Activated T-cell treated with anti-CD3 and anti-CD28 coated beads, Interleukin-2, amount 50 U/mL, for 1 hour (primary cell): ENCODE measurements at regions not wholly inside any gene's neighbourhood (a gene's known extent, or its start where the extent isn't known, plus 50 kb on each side); places are given as distances from the start of the nearest gene placed in this dataset.

Experiments
- DNase-seq: peaks from one replicate; pipeline ENCODE4 v3.0.0-alpha.2; 2020

- no peak for DNase-seq
Measured at GRCh38 chr12:131346555-131347344, 364.1 kb upstream of the SFSWAP start.

- no peak for DNase-seq
Measured at GRCh38 chr12:131347345-131347714, 363.6 kb upstream of the SFSWAP start.

GRCh38 chr12:131347732-131348131 is 363.2 kb upstream of the SFSWAP start:
- DNase-seq: no peak

- no peak for DNase-seq
Measured at GRCh38 chr12:131348231-131348630, 362.7 kb upstream of the SFSWAP start.

- no peak for DNase-seq
Measured at GRCh38 chr12:131348646-131349045, 362.2 kb upstream of the SFSWAP start.

GRCh38 chr12:131349397-131350127 is 361.3 kb upstream of the SFSWAP start:
- no peak for DNase-seq

- no peak for DNase-seq
Measured at GRCh38 chr12:131350943-131351318, 360.0 kb upstream of the SFSWAP start.

GRCh38 chr12:131351319-131352028 is 359.4 kb upstream of the SFSWAP start:
- no peak for DNase-seq

GRCh38 chr12:131352296-131352900 is 358.5 kb upstream of the SFSWAP start:
- DNase-seq: no peak

- DNase-seq: no peak
Measured at GRCh38 chr12:131353376-131353775, 357.5 kb upstream of the SFSWAP start.

- no peak for DNase-seq
Measured at GRCh38 chr12:131353826-131354225, 357.1 kb upstream of the SFSWAP start.

- no peak for DNase-seq
Measured at GRCh38 chr12:131355361-131356245, 355.3 kb upstream of the SFSWAP start.

GRCh38 chr12:131356485-131357184 is 354.3 kb upstream of the SFSWAP start:
- no peak for DNase-seq

GRCh38 chr12:131357185-131357747 is 353.6 kb upstream of the SFSWAP start:
- no peak for DNase-seq

GRCh38 chr12:131357920-131358319 is 353.0 kb upstream of the SFSWAP start:
- no peak for DNase-seq

- DNase-seq: no peak
Measured at GRCh38 chr12:131362291-131363211, 348.3 kb upstream of the SFSWAP start.

GRCh38 chr12:131363393-131363792 is 347.5 kb upstream of the SFSWAP start:
- no peak for DNase-seq

GRCh38 chr12:131363841-131364495 is 346.9 kb upstream of the SFSWAP start:
- no peak for DNase-seq
